K562 (cell line): ENCODE measurements at regions not wholly inside any gene's neighbourhood (a gene's known extent, or its start where the extent isn't known, plus 50 kb on each side); places are given as distances from the start of the nearest gene placed in this dataset.
"Not testable (repeated sequence)": the region's sequence is repeated elsewhere in the genome, so short reads cannot be mapped to it uniquely, and the experiment has no call there.

Source experiments
- CBX3 ChIP-seq, 2 experiments: IDR thresholded peaks; 1 replicate in 1 of 2; 2 replicates in 1 of 2; pipeline ENCODE4 v1.6.1; 2012; ENCODE audit warnings: inconsistent platforms in 2 of 2, low read length in 2 of 2, borderline replicate concordance in 1 of 2, control low read depth in 1 of 2
- L3MBTL2 ChIP-seq: fragments of 450-650 bp; IDR thresholded peaks from 2 replicates; pipeline ENCODE4 v1.6.1; 2016; ENCODE audit warnings: mild to moderate bottlenecking, moderate library complexity
- RNF2 ChIP-seq: sonication (generic); IDR thresholded peaks from 2 replicates; pipeline ENCODE4 v1.6.1; 2016
- YY1 ChIP-seq, 3 experiments: IDR thresholded peaks; 2 replicates each; pipeline ENCODE4 v1.6.1; 2011; ENCODE audit warnings: low read length in 2 of 3, mild to moderate bottlenecking in 2 of 3, moderate library complexity in 2 of 3, borderline replicate concordance in 1 of 3, control low read depth in 1 of 3, low read depth in 1 of 3; ENCODE audit not compliant: insufficient read depth in 3 of 3, insufficient replicate concordance in 2 of 3, control insufficient read depth in 1 of 3, insufficient read length in 1 of 3; ENCODE audit errors: extremely low read depth in 1 of 3
- ZNF24 ChIP-seq: fragments of 450-650 bp; IDR thresholded peaks from 2 replicates; pipeline ENCODE4 v1.6.1; 2016
- TF ChIP-seq, protein P1 (sequence below): fragments of 450-650 bp; IDR thresholded peaks from 2 replicates; pipeline ENCODE4 v1.6.1; 2017; ENCODE audit warnings: antibody characterized with exemption, mild to moderate bottlenecking
- TF ChIP-seq, protein P2 (sequence below): sonication (generic); IDR thresholded peaks from 2 replicates; pipeline ENCODE4 v1.6.1; 2016

DNA sequence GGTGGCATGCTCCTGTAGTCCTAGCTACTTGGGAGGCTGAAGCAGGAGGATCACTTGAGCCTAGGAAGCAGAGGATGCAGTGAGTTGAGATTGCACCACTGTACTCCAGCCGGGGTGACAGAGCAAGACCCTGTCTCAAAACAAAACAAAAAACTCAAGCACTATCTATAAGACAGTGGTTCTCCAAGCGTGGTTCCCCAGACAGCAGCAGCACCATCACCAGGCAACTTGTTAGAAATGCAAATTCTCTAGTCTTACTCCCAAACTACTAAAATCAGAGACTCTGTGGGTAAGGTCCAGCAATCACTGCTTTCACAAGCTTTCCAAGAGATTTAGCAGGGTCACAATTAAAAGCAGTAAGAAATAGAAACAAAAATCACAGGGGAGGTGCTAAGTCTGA lies 177.0 kb upstream of the KCTD7 start:
- TF ChIP-seq, protein P1, sequence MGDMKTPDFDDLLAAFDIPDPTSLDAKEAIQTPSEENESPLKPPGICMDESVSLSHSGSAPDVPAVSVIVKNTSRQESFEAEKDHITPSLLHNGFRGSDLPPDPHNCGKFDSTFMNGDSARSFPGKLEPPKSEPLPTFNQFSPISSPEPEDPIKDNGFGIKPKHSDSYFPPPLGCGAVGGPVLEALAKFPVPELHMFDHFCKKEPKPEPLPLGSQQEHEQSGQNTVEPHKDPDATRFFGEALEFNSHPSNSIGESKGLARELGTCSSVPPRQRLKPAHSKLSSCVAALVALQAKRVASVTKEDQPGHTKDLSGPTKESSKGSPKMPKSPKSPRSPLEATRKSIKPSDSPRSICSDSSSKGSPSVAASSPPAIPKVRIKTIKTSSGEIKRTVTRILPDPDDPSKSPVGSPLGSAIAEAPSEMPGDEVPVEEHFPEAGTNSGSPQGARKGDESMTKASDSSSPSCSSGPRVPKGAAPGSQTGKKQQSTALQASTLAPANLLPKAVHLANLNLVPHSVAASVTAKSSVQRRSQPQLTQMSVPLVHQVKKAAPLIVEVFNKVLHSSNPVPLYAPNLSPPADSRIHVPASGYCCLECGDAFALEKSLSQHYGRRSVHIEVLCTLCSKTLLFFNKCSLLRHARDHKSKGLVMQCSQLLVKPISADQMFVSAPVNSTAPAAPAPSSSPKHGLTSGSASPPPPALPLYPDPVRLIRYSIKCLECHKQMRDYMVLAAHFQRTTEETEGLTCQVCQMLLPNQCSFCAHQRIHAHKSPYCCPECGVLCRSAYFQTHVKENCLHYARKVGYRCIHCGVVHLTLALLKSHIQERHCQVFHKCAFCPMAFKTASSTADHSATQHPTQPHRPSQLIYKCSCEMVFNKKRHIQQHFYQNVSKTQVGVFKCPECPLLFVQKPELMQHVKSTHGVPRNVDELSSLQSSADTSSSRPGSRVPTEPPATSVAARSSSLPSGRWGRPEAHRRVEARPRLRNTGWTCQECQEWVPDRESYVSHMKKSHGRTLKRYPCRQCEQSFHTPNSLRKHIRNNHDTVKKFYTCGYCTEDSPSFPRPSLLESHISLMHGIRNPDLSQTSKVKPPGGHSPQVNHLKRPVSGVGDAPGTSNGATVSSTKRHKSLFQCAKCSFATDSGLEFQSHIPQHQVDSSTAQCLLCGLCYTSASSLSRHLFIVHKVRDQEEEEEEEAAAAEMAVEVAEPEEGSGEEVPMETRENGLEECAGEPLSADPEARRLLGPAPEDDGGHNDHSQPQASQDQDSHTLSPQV = not testable (repeated sequence)
- not testable (repeated sequence) for TF ChIP-seq CBX3 (IDR thresholded peaks at IDR 0.05; ENCODE audit: borderline replicate concordance in 1 of 2, low read length in 2 of 2); RNF2; ZNF24; YY1 (IDR thresholded peaks at IDR 0.05; ENCODE audit: borderline replicate concordance in 1 of 3, control insufficient read depth in 1 of 3, extremely low read depth in 1 of 3, insufficient read depth in 3 of 3, insufficient read length in 1 of 3, insufficient replicate concordance in 2 of 3, low read depth in 1 of 3, low read length in 2 of 3); L3MBTL2
- TF ChIP-seq, protein P2, sequence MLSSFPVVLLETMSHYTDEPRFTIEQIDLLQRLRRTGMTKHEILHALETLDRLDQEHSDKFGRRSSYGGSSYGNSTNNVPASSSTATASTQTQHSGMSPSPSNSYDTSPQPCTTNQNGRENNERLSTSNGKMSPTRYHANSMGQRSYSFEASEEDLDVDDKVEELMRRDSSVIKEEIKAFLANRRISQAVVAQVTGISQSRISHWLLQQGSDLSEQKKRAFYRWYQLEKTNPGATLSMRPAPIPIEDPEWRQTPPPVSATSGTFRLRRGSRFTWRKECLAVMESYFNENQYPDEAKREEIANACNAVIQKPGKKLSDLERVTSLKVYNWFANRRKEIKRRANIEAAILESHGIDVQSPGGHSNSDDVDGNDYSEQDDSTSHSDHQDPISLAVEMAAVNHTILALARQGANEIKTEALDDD = not testable (repeated sequence)
